Activated T-cell treated with anti-CD3 and anti-CD28 coated beads, Interleukin-2, amount 50 U/mL, for 4 hours (primary cell): ENCODE measurements at regions not wholly inside any gene's neighbourhood (a gene's known extent, or its start where the extent isn't known, plus 50 kb on each side); places are given as distances from the start of the nearest gene placed in this dataset.

ENCODE experiments used
- ATAC-seq, 2 donors: fragments of 200-7000 bp; cut with Tn5 transposase; one replicate each; pipeline ENCODE4 v1.10.0; 2021
- DNase-seq: peaks from one replicate; pipeline ENCODE4 v3.0.0-alpha.2; 2020
- H3K27me3 Mint-ChIP-seq: one replicate; pipeline ENCODE4 v1.8.0; 2021; ENCODE audit warnings: low read depth, mixed read lengths
- H3K36me3 Mint-ChIP-seq: one replicate; pipeline ENCODE4 v1.8.0; 2022; ENCODE audit warnings: mixed read lengths; ENCODE audit not compliant: insufficient read depth
- H3K4me1 Mint-ChIP-seq: one replicate; pipeline ENCODE4 v1.8.0; 2021; ENCODE audit warnings: low read depth, mixed read lengths
- H3K4me3 Mint-ChIP-seq: one replicate; pipeline ENCODE4 v1.8.0; 2021; ENCODE audit warnings: mild to moderate bottlenecking, moderate library complexity, mixed read lengths
- H3K9me3 Mint-ChIP-seq: one replicate; pipeline ENCODE4 v1.8.0; 2021; ENCODE audit warnings: mixed read lengths

- H3K36me3 Mint-ChIP-seq = peaks cover 18% of the 10 kb centered on the region
- no peaks in the 10 kb centered on the region for H3K9me3 Mint-ChIP-seq
- DNase-seq = no peak
- H3K4me3 Mint-ChIP-seq = no peak overlapping the region
- H3K4me1 Mint-ChIP-seq = peaks cover 24% of the 10 kb centered on the region
- no peaks in the 10 kb centered on the region for H3K27me3 Mint-ChIP-seq
- no peak for ATAC-seq
Measured at GRCh38 chr6:25084508-25084833, 148.7 kb upstream of the RIPOR2 start.

GRCh38 chr6:25085756-25086155, 150.0 kb upstream of the RIPOR2 start:
- DNase-seq = no peak
- H3K9me3 Mint-ChIP-seq = no peaks in the 10 kb centered on the region
- H3K4me3 Mint-ChIP-seq = no peak overlapping the region
- peaks cover 23% of the 10 kb centered on the region for H3K4me1 Mint-ChIP-seq
- peak in 1 of 2 donors; percentile 25 for ATAC-seq
- no peaks in the 10 kb centered on the region for H3K27me3 Mint-ChIP-seq
- peaks cover 16% of the 10 kb centered on the region for H3K36me3 Mint-ChIP-seq

GRCh38 chr6:25086500-25087091, 150.8 kb upstream of the RIPOR2 start:
- no peak overlapping the region for H3K4me3 Mint-ChIP-seq

GRCh38 chr6:25088513-25088912, 152.8 kb upstream of the RIPOR2 start:
- Mint-ChIP-seq H3K27me3 (no peaks in the 10 kb centered on the region), H3K36me3 (peaks cover 27% of the 10 kb centered on the region), H3K4me3 (no peak overlapping the region), H3K4me1 (peaks cover 18% of the 10 kb centered on the region), H3K9me3 (no peaks in the 10 kb centered on the region)
- ATAC-seq (no peak), DNase-seq (no peak)

More at GRCh38 chr6:25086500-25087091, 150.8 kb upstream of the RIPOR2 start:
- DNase-seq = no peak
- Mint-ChIP-seq H3K9me3 (no peaks in the 10 kb centered on the region), H3K36me3 (peaks cover 19% of the 10 kb centered on the region), H3K4me1 (peaks cover 22% of the 10 kb centered on the region), H3K27me3 (no peaks in the 10 kb centered on the region)
- no peak for ATAC-seq

- no peak for ATAC-seq
- Mint-ChIP-seq H3K4me1 (peaks cover 18% of the 10 kb centered on the region), H3K36me3 (peaks cover 30% of the 10 kb centered on the region), H3K9me3 (no peaks in the 10 kb centered on the region), H3K4me3 (no peak overlapping the region), H3K27me3 (no peaks in the 10 kb centered on the region)
- DNase-seq = no peak
Measured at GRCh38 chr6:25089442-25089841, 153.7 kb upstream of the RIPOR2 start.

GRCh38 chr6:25094726-25095125, 159.0 kb upstream of the RIPOR2 start:
- ATAC-seq = no peak
- no peak overlapping the region for H3K4me3 Mint-ChIP-seq
- no peak for DNase-seq
- no peaks in the 10 kb centered on the region for H3K9me3 Mint-ChIP-seq
- H3K27me3 Mint-ChIP-seq = no peaks in the 10 kb centered on the region
- H3K36me3 Mint-ChIP-seq = peaks cover 55% of the 10 kb centered on the region
- peaks cover 1% of the 10 kb centered on the region for H3K4me1 Mint-ChIP-seq

GRCh38 chr6:25100288-25100687, 164.5 kb upstream of the RIPOR2 start:
- H3K4me1 Mint-ChIP-seq = peaks cover 6% of the 10 kb centered on the region
- H3K4me3 Mint-ChIP-seq = no peak overlapping the region
- no peaks in the 10 kb centered on the region for H3K9me3 Mint-ChIP-seq
- H3K36me3 Mint-ChIP-seq = peaks cover 45% of the 10 kb centered on the region
- no peak for DNase-seq
- ATAC-seq = no peak
- H3K27me3 Mint-ChIP-seq = no peaks in the 10 kb centered on the region

- DNase-seq = no peak
- peaks cover 6% of the 10 kb centered on the region for H3K4me1 Mint-ChIP-seq
- H3K9me3 Mint-ChIP-seq = no peaks in the 10 kb centered on the region
Measured at GRCh38 chr6:25103603-25104002, 167.8 kb upstream of the RIPOR2 start.

GRCh38 chr6:25105070-25105925, 169.5 kb upstream of the RIPOR2 start:
- DNase-seq = no peak
- Mint-ChIP-seq H3K4me3 (no peak overlapping the region), H3K4me1 (peaks cover 2% of the 10 kb centered on the region), H3K27me3 (no peaks in the 10 kb centered on the region), H3K36me3 (peaks cover 61% of the 10 kb centered on the region), H3K9me3 (no peaks in the 10 kb centered on the region)
- no peak for ATAC-seq

More at GRCh38 chr6:25103603-25104002, 167.8 kb upstream of the RIPOR2 start:
- Mint-ChIP-seq H3K36me3 (peaks cover 60% of the 10 kb centered on the region), H3K4me3 (no peak overlapping the region), H3K27me3 (no peaks in the 10 kb centered on the region)
- ATAC-seq = no peak

- ATAC-seq (no peak), DNase-seq (no peak)
- peaks cover 2% of the 10 kb centered on the region for H3K4me1 Mint-ChIP-seq
- H3K4me3 Mint-ChIP-seq = no peak overlapping the region
- no peaks in the 10 kb centered on the region for H3K9me3 Mint-ChIP-seq
- no peaks in the 10 kb centered on the region for H3K27me3 Mint-ChIP-seq
- peaks cover 64% of the 10 kb centered on the region for H3K36me3 Mint-ChIP-seq
Measured at GRCh38 chr6:25107218-25107617, 171.5 kb upstream of the RIPOR2 start.

- DNase-seq (no peak), ATAC-seq (no peak)
- H3K9me3 Mint-ChIP-seq = no peaks in the 10 kb centered on the region
- H3K27me3 Mint-ChIP-seq = no peaks in the 10 kb centered on the region
- peaks cover 65% of the 10 kb centered on the region for H3K36me3 Mint-ChIP-seq
- peaks cover 5% of the 10 kb centered on the region for H3K4me1 Mint-ChIP-seq
- H3K4me3 Mint-ChIP-seq = no peak overlapping the region
Measured at GRCh38 chr6:25111782-25112181, 167.4 kb upstream of the CARMIL1 start.

- Mint-ChIP-seq H3K36me3 (peaks cover 60% of the 10 kb centered on the region), H3K27me3 (no peaks in the 10 kb centered on the region), H3K9me3 (no peaks in the 10 kb centered on the region), H3K4me1 (peaks cover 7% of the 10 kb centered on the region), H3K4me3 (no peak overlapping the region)
- ATAC-seq (no peak), DNase-seq (no peak)
Measured at GRCh38 chr6:25112322-25112773, 166.8 kb upstream of the CARMIL1 start.

- peaks cover 17% of the 10 kb centered on the region for H3K4me1 Mint-ChIP-seq
- no peak overlapping the region for H3K4me3 Mint-ChIP-seq
Measured at GRCh38 chr6:25113436-25113835, 165.7 kb upstream of the CARMIL1 start.

GRCh38 chr6:25118038-25118437, 161.1 kb upstream of the CARMIL1 start:
- Mint-ChIP-seq H3K36me3 (peaks cover 45% of the 10 kb centered on the region), H3K4me1 (peaks cover 35% of the 10 kb centered on the region), H3K27me3 (no peaks in the 10 kb centered on the region), H3K4me3 (no peak overlapping the region), H3K9me3 (no peaks in the 10 kb centered on the region)
- DNase-seq (no peak), ATAC-seq (no peak)

More at GRCh38 chr6:25113436-25113835, 165.7 kb upstream of the CARMIL1 start:
- H3K27me3 Mint-ChIP-seq = no peaks in the 10 kb centered on the region
- peaks cover 59% of the 10 kb centered on the region for H3K36me3 Mint-ChIP-seq
- H3K9me3 Mint-ChIP-seq = no peaks in the 10 kb centered on the region
- DNase-seq = no peak
- no peak for ATAC-seq

GRCh38 chr6:25121186-25121585, 158.0 kb upstream of the CARMIL1 start:
- no peak for ATAC-seq
- Mint-ChIP-seq H3K36me3 (peaks cover 50% of the 10 kb centered on the region), H3K9me3 (no peaks in the 10 kb centered on the region), H3K27me3 (no peaks in the 10 kb centered on the region), H3K4me1 (peaks cover 35% of the 10 kb centered on the region), H3K4me3 (no peak overlapping the region)
- no peak for DNase-seq
